HG03139 (cell line): ENCODE measurements at regions not wholly inside any gene's neighbourhood (a gene's known extent, or its start where the extent isn't known, plus 50 kb on each side); places are given as distances from the start of the nearest gene placed in this dataset.
"Not testable (repeated sequence)": the region's sequence is repeated elsewhere in the genome, so short reads cannot be mapped to it uniquely, and the experiment has no call there.

Experiments
- ATAC-seq: cut with Tn5 transposase; IDR thresholded peaks from one replicate; pipeline ENCODE4 v1.9.1; 2021; ENCODE audit not compliant: unreplicated experiment

DNA sequence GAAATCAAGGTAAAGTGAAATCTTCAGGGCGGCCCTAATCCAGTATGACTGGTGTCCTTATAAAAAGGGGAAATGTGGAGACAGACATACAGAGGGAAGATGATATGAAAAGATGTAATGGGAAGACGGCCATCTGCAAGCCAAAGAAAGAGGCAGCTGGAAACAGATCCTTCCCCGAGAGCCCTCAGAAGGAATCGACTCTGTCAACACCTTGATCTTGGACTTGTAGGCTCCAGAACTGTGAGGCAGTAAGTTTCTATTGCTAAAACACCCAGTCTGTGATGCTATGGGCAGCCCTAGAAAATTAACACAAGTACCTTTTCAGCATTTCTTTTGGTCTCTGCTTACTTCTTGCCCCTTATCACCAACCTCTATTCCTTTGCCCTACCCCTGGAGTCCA lies 174.7 kb upstream of the TPM1 start:
- ATAC-seq, result no peak

DNA sequence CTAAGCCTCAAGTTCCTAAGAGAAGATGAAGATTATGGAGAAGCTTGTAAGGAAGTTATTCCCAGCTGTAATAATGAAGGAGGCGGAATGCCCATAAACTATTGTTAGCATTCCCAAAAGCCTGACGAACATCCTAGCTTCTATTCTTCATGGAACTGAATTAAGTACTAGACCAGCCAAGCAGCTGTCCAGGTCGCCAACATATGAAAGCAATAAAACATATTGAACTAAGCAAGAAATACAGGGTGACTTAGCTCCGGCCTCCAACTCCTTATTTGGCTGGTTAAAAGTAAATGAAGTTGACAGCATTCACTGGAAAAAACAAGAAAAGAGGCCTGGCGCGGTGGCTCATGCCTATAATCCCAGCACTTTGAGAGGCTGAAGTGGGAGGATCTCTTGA lies 174.0 kb upstream of the TPM1 start:
- no peak for ATAC-seq

GRCh38 chr15:62869116-62869515 lies 173.4 kb upstream of the TPM1 start:
- no peak for ATAC-seq

GRCh38 chr15:62870216-62870615 lies 172.3 kb upstream of the TPM1 start:
- ATAC-seq, result no peak

- not testable (repeated sequence) for ATAC-seq
These were observed 171.8 kb upstream of the TPM1 start for GRCh38 chr15:62870701-62871100.

- no peak for ATAC-seq
These were observed 169.3 kb upstream of the TPM1 start for GRCh38 chr15:62873203-62873602.

- no peak for ATAC-seq
These were observed 168.5 kb upstream of the TPM1 start for GRCh38 chr15:62874064-62874463.

- no peak for ATAC-seq
These were observed 167.5 kb upstream of the TPM1 start for GRCh38 chr15:62874959-62875625.

GRCh38 chr15:62875626-62876021 lies 166.9 kb upstream of the TPM1 start:
- ATAC-seq, result no peak

- ATAC-seq, result no peak
These were observed 165.2 kb upstream of the TPM1 start for GRCh38 chr15:62877276-62877857.

DNA sequence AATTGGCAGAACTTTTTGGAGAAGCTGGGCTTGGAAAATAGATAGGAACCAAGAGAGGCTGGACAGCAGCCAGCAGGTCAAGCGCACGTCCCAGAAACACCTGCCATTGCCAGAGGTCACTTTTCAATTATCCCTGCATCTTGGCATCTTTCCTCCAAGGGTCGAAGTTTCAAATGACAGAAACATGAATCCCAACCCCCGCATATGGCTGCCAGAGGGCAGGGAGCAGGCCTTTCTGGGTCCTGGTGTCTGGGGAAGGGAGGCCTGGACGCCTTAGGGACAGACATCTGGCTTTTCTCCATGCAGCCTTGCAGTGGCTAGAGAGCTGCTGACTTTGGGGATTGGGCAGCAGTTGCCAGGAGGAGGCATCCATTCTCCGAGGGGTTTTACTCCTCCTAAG lies 164.5 kb upstream of the TPM1 start:
- ATAC-seq, result no peak

- no peak for ATAC-seq
These were observed 162.8 kb upstream of the TPM1 start for GRCh38 chr15:62879770-62880169.

DNA sequence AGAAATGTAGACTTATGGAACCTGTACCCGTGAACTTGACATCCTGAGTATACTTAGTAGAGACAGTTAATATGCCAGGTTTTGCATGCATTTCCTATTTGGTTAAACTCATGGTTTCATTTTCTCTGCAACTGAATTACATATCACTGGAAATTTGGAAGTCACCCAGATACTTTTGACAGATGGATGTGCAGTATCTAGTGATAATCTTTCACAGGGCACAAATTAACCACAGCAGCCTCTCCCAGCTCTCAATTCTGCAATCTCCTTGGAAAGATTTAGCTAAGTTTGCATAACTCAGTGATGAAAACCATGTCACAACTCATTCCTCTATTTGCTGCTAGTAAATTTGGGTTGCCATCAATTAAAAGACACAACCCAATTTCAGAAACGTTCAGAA lies 162.3 kb upstream of the TPM1 start:
- no peak for ATAC-seq

DNA sequence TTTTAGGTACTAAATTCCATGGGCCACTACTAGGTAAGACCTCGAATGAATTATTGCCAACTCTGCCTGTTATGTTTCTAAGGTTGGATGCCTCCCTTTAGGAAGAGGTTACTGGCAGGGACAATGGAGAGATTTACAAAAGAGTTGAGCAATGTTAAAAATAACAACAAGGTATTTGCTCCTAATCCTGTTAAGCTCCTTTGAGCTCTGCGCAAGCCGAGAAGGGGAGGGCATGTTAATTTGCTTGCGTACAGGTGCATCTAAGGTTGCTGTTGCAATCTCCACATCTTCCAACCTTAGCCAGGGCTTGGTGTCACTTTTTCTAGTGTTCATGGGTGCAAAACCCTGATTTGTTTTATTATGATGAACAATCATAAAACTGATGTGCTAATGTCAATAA lies 161.5 kb upstream of the TPM1 start:
- ATAC-seq, result no peak

- no peak for ATAC-seq
These were observed 158.5 kb upstream of the TPM1 start for GRCh38 chr15:62883938-62884479.

DNA sequence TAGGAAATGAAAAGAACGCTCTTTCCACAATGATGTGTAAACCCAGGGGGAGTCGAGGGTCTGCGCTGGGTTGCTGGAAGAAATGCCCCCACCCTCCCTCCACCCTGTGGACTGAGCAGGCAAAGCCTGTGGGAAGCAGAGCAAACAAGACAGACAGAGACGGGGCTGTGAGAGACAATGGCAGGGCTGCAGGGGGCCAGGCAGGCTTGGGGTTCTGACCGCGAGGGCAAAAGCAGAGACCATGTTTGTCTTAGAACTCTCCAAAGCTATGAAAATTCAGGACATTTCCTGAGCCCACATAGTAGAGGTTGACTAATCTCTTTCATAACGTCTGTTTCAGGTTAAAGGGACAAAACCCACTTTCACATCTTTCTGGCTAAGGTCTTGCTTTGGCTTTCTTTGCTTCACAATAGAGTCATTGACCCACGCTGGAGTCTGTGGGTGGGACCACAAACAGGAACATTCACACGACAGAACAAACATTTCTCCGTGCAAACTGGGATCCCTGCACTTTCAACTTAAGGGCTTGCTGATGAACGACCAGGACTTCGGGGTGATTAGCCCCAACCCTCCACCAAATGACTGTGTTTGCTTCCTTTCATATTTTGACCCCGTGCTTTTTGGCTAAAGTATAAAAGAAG lies 156.0 kb upstream of the TPM1 start:
- no peak for ATAC-seq

GRCh38 chr15:62887113-62887570 lies 155.4 kb upstream of the TPM1 start:
- no peak for ATAC-seq

- ATAC-seq, result no peak
These were observed 153.9 kb upstream of the TPM1 start for GRCh38 chr15:62888623-62889022.

GRCh38 chr15:62889141-62889661 lies 153.3 kb upstream of the TPM1 start:
- no peak for ATAC-seq

DNA sequence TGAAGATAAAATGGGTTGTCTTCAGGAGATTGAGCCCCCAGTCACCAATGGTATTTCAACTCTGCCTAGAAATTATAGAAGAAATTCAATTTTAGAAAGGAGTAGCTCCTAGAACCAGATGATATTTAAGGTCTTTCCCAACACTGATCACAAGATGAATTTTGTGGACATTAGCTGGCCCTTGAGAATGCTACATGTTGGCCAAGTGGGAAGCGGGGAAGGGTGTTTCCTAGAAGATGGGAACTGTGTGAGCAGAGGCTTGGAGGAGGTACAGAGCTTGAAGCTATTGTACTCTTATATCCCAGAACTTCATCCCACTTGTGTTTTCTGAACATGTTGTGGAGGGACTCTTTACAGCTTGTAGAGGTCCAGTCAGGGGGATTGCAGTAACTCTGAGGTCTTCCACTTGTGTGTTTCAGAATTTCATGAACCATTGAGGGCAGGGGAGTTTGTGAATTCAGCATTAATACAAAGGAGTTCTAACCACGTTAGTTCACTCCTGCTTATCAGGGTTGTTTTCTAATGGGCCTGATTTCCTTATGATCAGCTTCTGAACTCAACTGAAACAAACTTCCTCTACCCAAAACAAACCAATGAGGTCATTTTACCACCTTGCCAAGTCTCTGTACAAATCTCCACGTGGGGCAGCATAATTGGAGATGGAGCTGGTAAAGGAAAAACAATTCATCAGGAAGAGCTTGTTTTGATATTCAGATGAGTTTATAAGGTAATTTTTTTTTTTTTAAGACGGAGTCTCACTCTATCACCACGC lies 152.6 kb upstream of the TPM1 start:
- no peak for ATAC-seq
